Loucy (cell line): ENCODE measurements at regions not wholly inside any gene's neighbourhood (a gene's known extent, or its start where the extent isn't known, plus 50 kb on each side); places are given as distances from the start of the nearest gene placed in this dataset.

Experiments
- EZH2phosphoT487 ChIP-seq: fragments of 200-600 bp; IDR thresholded peaks from 2 replicates; pipeline ENCODE4 v1.6.1; 2018; ENCODE audit warnings: antibody characterized with exemption, mild to moderate bottlenecking, moderate library complexity, borderline replicate concordance
- TF ChIP-seq, protein P1 (sequence below): fragments of 200-600 bp; sonication (generic); conservative IDR thresholded peaks from 2 replicates; pipeline ENCODE4 v1.5.1; 2014; ENCODE audit warnings: mild to moderate bottlenecking, antibody characterized with exemption, low read length

DNA sequence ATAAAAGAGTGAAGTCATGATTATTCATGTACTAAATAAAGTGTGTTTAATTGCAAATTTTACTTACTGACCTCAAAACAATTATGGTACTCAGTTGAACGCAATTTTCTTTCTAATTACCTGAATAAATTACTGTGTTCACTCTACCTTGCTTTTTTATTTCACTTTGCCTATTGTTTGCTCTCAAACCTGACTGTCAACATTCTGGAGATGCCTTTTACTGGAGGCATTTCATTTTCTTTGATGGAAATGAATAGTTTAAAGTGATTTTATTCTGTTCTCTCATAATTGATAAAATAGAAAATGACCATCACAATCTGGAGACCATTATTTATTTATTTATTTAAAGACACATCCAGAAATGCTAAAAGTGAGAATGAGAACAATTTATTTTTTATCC, 811.5 kb upstream of the ATXN8OS start:
- TF ChIP-seq, protein P1, sequence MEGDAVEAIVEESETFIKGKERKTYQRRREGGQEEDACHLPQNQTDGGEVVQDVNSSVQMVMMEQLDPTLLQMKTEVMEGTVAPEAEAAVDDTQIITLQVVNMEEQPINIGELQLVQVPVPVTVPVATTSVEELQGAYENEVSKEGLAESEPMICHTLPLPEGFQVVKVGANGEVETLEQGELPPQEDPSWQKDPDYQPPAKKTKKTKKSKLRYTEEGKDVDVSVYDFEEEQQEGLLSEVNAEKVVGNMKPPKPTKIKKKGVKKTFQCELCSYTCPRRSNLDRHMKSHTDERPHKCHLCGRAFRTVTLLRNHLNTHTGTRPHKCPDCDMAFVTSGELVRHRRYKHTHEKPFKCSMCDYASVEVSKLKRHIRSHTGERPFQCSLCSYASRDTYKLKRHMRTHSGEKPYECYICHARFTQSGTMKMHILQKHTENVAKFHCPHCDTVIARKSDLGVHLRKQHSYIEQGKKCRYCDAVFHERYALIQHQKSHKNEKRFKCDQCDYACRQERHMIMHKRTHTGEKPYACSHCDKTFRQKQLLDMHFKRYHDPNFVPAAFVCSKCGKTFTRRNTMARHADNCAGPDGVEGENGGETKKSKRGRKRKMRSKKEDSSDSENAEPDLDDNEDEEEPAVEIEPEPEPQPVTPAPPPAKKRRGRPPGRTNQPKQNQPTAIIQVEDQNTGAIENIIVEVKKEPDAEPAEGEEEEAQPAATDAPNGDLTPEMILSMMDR, result no peak
- TF ChIP-seq EZH2phosphoT487, result no peak
